ENCODE measurements at regions not wholly inside any gene's neighbourhood (a gene's known extent, or its start where the extent isn't known, plus 50 kb on each side); places are given as distances from the start of the nearest gene placed in this dataset.

DNA sequence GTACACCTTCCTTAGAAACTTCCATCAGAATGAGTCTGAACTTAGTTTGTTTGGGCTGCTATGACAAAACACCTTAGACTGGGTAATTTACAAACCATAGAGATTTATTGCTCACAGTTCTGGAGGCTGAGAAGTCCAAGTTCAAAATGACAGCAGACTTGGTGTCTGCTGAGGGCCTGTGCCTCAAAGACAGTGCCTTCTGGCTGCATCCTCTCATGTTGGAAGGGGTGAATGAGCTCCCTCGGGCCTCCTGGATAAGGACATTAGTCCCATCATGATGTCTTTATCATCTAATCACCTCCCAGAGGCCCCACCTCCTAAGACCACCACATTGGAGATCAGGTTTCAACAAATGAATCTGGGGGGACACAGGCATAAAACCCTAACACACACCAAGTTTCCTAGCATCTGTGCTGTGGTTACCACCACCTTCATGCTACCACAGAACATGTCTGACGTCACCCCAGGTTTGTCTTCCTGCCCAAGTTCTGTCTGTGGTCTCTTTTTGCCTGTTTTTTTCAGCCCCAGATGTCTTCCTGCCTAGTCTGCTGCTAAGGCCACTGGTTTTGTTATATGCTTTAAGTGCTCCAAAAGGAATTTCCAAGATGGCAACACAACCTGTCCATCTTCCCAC lies 150.9 kb upstream of the COBL start:
- intact Hi-C loops (cut with DNase I, micrococcal nuclease): no loop called here
- no peaks in the 10 kb centered on the region for H3K4me1 ChIP-seq (ENCODE audit: low read depth)
- no peak overlapping the region for H3K4me3 ChIP-seq
- DNase-seq (no peak), ATAC-seq (no peak)
- no peak for TF ChIP-seq CTCF (IDR thresholded peaks at IDR 0.05)
- no peaks in the 10 kb centered on the region for H3K36me3 ChIP-seq (ENCODE audit: low read depth)
- H3K9me3 ChIP-seq: no peaks in the 10 kb centered on the region

- DNase-seq (no peak), ATAC-seq (no peak)
- Histone ChIP-seq H3K9me3 (no peaks in the 10 kb centered on the region), H3K36me3 (ENCODE audit: low read depth) (no peaks in the 10 kb centered on the region), H3K4me1 (ENCODE audit: low read depth) (no peaks in the 10 kb centered on the region), H3K4me3 (no peak overlapping the region)
- TF ChIP-seq CTCF (IDR thresholded peaks at IDR 0.05): no peak
- intact Hi-C loops (cut with DNase I, micrococcal nuclease): no loop called here
These were observed 143.2 kb upstream of the COBL start for GRCh38 chr7:51459809-51460208.

GRCh38 chr7:51458693-51459092 lies 142.1 kb upstream of the COBL start:
- ATAC-seq (no peak), DNase-seq (no peak)
- no peak for TF ChIP-seq CTCF (IDR thresholded peaks at IDR 0.05)
- no peaks in the 10 kb centered on the region for H3K4me1 ChIP-seq (ENCODE audit: low read depth)
- intact Hi-C loops (cut with DNase I, micrococcal nuclease): no loop called here
- no peak overlapping the region for H3K4me3 ChIP-seq
- no peaks in the 10 kb centered on the region for H3K36me3 ChIP-seq (ENCODE audit: low read depth)
- no peaks in the 10 kb centered on the region for H3K9me3 ChIP-seq

DNA sequence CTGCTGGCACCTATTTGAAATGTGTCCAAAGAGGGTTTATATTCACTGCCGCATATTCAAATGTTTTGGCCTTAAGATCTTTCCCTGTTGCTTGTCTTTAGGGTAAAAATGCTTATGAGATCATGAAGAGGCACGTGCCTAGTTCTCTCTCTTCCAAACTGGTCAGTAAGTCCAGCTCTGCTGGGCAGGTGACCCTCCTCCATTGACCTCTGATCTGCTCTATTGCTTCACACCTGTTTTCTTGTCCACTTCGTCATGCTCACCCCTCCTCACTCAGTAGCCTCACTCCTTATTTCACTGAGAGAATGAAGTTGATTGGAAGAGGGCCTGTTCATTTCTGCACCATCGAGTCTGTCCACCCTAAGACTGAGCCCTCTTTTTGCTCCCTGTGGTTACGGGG lies 140.5 kb upstream of the COBL start:
- DNase-seq (no peak), ATAC-seq (no peak)
- no peak for TF ChIP-seq CTCF (IDR thresholded peaks at IDR 0.05)
- Histone ChIP-seq H3K4me1 (ENCODE audit: low read depth) (no peaks in the 10 kb centered on the region), H3K4me3 (no peak overlapping the region), H3K36me3 (ENCODE audit: low read depth) (no peaks in the 10 kb centered on the region), H3K9me3 (no peaks in the 10 kb centered on the region)
- intact Hi-C loops (cut with DNase I, micrococcal nuclease): no loop called here

- ATAC-seq: no peak
- DNase-seq: no peak
- Histone ChIP-seq H3K9me3 (no peaks in the 10 kb centered on the region), H3K4me3 (no peak overlapping the region), H3K36me3 (ENCODE audit: low read depth) (no peaks in the 10 kb centered on the region), H3K4me1 (ENCODE audit: low read depth) (no peaks in the 10 kb centered on the region)
- no peak for TF ChIP-seq CTCF (IDR thresholded peaks at IDR 0.05)
- intact Hi-C loops (cut with DNase I, micrococcal nuclease): no loop called here
These were observed 139.9 kb upstream of the COBL start for GRCh38 chr7:51456431-51457060.
